Calu3 (cell line): ENCODE measurements at regions not wholly inside any gene's neighbourhood (a gene's known extent, or its start where the extent isn't known, plus 50 kb on each side); places are given as distances from the start of the nearest gene placed in this dataset.

Experiments used
- BruUV-seq: library from RNA; stranded (reverse); fragments of 400-500 nt; replicated peaks from 2 replicates; lab custom pipeline; 2021; lab: Mats Ljungman, UMichigan
- CTCF ChIA-PET: fragments of 300-600 bp; sonication (Branson Sonifier 250); formaldehyde crosslinking; loops from one replicate; lab custom pipeline; 2022; ENCODE audit warnings: antibody characterized with exemption; lab: Charles Lee
- DNase-seq: peaks from one replicate; pipeline ENCODE4 v3.0.0; 2022
- H3K27ac Mint-ChIP-seq: one replicate; pipeline ENCODE4 v1.8.0; 2022; ENCODE audit warnings: mixed read lengths; ENCODE audit not compliant: unreplicated experiment
- H3K27me3 Mint-ChIP-seq: one replicate; pipeline ENCODE4 v1.8.0; 2022; ENCODE audit warnings: mixed read lengths; ENCODE audit not compliant: unreplicated experiment
- H3K36me3 Mint-ChIP-seq: one replicate; pipeline ENCODE4 v1.8.0; 2022; ENCODE audit warnings: mild to moderate bottlenecking, moderate library complexity, mixed read lengths; ENCODE audit not compliant: insufficient read depth, unreplicated experiment
- H3K4me1 Mint-ChIP-seq: one replicate; pipeline ENCODE4 v1.8.0; 2022; ENCODE audit warnings: mild to moderate bottlenecking, low read depth, mixed read lengths; ENCODE audit not compliant: unreplicated experiment
- H3K4me3 Mint-ChIP-seq: one replicate; pipeline ENCODE4 v1.8.0; 2022; ENCODE audit warnings: mild to moderate bottlenecking, low read depth, moderate library complexity, mixed read lengths; ENCODE audit not compliant: unreplicated experiment
- H3K9me3 Mint-ChIP-seq: one replicate; pipeline ENCODE4 v1.8.0; 2022; ENCODE audit warnings: low read depth, mixed read lengths; ENCODE audit not compliant: unreplicated experiment
- intact Hi-C: fragments of 100-400 bp; cut with micrococcal nuclease; formaldehyde crosslinking; loops from one replicate; pipeline ENCODE4 v1.10.0; 2022; ENCODE audit not compliant: unreplicated experiment
- TF ChIP-seq, protein P1 (sequence below): fragments of 200-600 bp; IDR thresholded peaks from one replicate; pipeline ENCODE4 v1.8.0; 2022; ENCODE audit warnings: antibody characterized with exemption; ENCODE audit not compliant: unreplicated experiment

DNA sequence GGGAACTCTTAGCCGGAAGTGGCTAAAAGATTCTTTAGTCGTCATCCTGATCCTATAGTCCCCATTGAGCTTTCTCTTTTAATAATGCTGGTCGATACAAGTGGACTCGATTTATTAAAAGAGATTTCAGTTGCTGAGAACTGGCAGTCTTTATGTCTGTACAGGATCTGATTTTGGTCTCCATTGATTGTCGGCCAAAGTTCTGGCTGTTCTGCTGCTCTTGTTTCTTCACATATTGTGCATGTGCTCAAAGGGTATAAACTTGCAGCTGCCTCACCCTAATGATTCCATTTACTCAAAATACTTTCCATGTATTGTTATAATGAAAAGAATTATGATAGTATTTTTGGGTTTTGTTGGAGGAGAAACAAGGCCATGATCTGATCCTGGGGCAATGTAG lies 100.7 kb upstream of the CTTNBP2 start:
- TF ChIP-seq, protein P1, sequence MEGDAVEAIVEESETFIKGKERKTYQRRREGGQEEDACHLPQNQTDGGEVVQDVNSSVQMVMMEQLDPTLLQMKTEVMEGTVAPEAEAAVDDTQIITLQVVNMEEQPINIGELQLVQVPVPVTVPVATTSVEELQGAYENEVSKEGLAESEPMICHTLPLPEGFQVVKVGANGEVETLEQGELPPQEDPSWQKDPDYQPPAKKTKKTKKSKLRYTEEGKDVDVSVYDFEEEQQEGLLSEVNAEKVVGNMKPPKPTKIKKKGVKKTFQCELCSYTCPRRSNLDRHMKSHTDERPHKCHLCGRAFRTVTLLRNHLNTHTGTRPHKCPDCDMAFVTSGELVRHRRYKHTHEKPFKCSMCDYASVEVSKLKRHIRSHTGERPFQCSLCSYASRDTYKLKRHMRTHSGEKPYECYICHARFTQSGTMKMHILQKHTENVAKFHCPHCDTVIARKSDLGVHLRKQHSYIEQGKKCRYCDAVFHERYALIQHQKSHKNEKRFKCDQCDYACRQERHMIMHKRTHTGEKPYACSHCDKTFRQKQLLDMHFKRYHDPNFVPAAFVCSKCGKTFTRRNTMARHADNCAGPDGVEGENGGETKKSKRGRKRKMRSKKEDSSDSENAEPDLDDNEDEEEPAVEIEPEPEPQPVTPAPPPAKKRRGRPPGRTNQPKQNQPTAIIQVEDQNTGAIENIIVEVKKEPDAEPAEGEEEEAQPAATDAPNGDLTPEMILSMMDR, result no peak
- intact Hi-C loops, result no loop called here
- Mint-ChIP-seq H3K27ac (no peak overlapping the region), H3K4me3 (no peak overlapping the region), H3K4me1 (peaks cover 10% of the 10 kb centered on the region), H3K36me3 (no peaks in the 10 kb centered on the region), H3K9me3 (no peaks in the 10 kb centered on the region), H3K27me3 (no peaks in the 10 kb centered on the region)
- no TSS peak for BruUV-seq
- CTCF ChIA-PET, result no interaction called here
- DNase-seq, result no peak

DNA sequence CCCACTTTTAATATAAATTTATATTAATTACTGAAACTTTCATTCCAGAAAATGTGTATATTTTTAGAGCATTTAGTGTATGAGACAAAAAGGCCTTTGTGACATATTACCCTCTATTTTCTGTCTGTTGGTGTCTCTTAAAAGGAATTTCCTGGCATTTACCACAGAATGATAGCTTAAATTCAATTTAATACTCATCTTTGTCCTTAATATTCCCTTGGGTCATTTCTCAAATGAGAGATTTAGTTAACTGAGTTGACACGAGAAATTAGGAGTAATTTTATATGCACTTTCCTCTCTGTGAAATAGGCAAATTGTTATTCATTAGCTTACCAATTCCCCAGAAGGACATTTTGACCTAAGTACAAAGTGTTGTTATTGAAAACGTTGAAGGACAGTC lies 101.7 kb upstream of the CTTNBP2 start:
- H3K27ac Mint-ChIP-seq, result no peak overlapping the region
- H3K4me1 Mint-ChIP-seq, result peaks cover 14% of the 10 kb centered on the region
- intact Hi-C loops, result no loop called here
- no peaks in the 10 kb centered on the region for H3K27me3 Mint-ChIP-seq
- CTCF ChIA-PET, result no interaction called here
- TF ChIP-seq, protein P1, result no peak
- no peaks in the 10 kb centered on the region for H3K9me3 Mint-ChIP-seq
- H3K4me3 Mint-ChIP-seq, result no peak overlapping the region
- no peak for DNase-seq
- H3K36me3 Mint-ChIP-seq, result no peaks in the 10 kb centered on the region
- BruUV-seq, result no TSS peak

DNA sequence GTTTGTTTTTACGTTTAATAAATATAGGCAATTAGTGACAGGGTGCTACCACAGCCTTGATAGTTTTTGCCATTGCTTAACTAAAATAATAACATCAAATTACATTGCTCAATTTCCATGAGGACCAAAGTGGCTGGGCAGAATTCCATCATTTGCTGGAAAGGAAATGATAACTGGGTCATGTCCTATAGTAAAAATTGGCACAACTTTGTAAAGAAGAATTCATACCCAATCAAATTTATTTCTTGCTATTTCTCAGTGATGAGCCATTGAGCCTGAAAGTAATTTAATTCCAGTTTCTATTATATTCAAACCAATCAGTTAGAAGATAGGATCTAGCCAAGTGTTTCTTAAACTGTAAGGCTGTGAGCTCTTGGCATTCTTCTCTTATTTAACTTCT lies 102.2 kb upstream of the CTTNBP2 start:
- no peaks in the 10 kb centered on the region for H3K27me3 Mint-ChIP-seq
- CTCF ChIA-PET, result no interaction called here
- H3K36me3 Mint-ChIP-seq, result no peaks in the 10 kb centered on the region
- H3K9me3 Mint-ChIP-seq, result no peaks in the 10 kb centered on the region
- TF ChIP-seq, protein P1, result no peak
- H3K4me1 Mint-ChIP-seq, result peaks cover 18% of the 10 kb centered on the region
- intact Hi-C loops, result no loop called here
- H3K4me3 Mint-ChIP-seq, result no peak overlapping the region
- no peak overlapping the region for H3K27ac Mint-ChIP-seq
- DNase-seq, result no peak
- BruUV-seq, result no TSS peak

DNA sequence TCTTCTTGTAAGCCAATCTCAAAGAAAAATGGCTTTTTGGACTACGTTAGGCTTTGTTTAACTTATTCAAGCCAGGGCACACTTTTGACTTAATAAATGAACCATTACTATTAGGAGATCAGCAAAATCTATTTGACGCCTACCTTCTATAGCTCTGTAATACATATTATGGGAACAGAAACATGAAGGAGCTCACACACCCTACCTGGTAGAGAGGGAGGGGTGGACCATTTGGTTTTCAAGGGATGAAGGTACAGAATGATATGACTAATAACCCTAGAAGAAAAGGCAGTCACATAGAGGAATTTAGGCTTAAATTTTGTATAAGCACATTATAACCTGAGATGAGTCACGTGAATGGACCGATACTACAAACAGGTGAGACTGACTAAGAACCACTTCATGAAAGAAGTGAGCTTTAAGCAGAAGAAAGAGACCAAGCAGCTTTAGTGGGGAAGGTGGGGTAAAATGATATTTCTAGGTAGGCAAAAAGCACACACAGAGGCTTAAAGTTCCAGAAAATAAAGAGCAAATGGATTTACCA lies 106.8 kb upstream of the CTTNBP2 start:
- no TSS peak for BruUV-seq
- Mint-ChIP-seq H3K36me3 (no peaks in the 10 kb centered on the region), H3K4me1 (peaks cover 10% of the 10 kb centered on the region), H3K4me3 (no peak overlapping the region), H3K9me3 (peaks cover 2% of the 10 kb centered on the region), H3K27ac (no peak overlapping the region), H3K27me3 (no peaks in the 10 kb centered on the region)
- TF ChIP-seq, protein P1, result no peak
- no peak for DNase-seq
- intact Hi-C loops, result no loop called here
- CTCF ChIA-PET, result interaction anchor here (0.9 kb wide), 1 partner anchor 13 kb away, joined by 3 read pairs; no protein-coding TSS in a partner anchor
